ENCODE measurements at regions not wholly inside any gene's neighbourhood (a gene's known extent, or its start where the extent isn't known, plus 50 kb on each side); places are given as distances from the start of the nearest gene placed in this dataset.

GRCh38 chr6:18904681-18905080, 517.5 kb downstream of the RNF144B start (continued):
- no peak for TF ChIP-seq RERE (CRISPR knock-in tag; IDR thresholded peaks at IDR 0.05; ENCODE audit: borderline replicate concordance)
- TF ChIP-seq RB1 (IDR thresholded peaks at IDR 0.05; ENCODE audit: low read depth), result no peak
- TF ChIP-seq NFE2 (IDR thresholded peaks at IDR 0.05; ENCODE audit: low read depth), result no peak

GRCh38 chr6:18920701-18921100, 533.6 kb downstream of the RNF144B start:
- H3K4me3 ChIP-seq, result no peak overlapping the region
- ChIA-PET CTCF (ENCODE audit: low intra/inter-chr PET ratio) (no interaction called here), POLR2A (no interaction called here)
- H3K79me2 ChIP-seq (ENCODE audit: control insufficient read depth, insufficient read depth, low read length), result no peaks in the 10 kb centered on the region
- no peaks in the 10 kb centered on the region for H4K20me1 ChIP-seq (replicated peaks; ENCODE audit: control insufficient read depth, insufficient read depth, low read length)
- H3K4me1 ChIP-seq (replicated peaks in 1 of 2; ENCODE audit: control insufficient read depth in 2 of 2, insufficient read depth in 2 of 2, low read length in 2 of 2), result no peaks in the 10 kb centered on the region
- intact Hi-C loops (cut with micrococcal nuclease) (no loop called here), in situ Hi-C loops (cut with MboI) (no loop called here)
- no peak overlapping the region for H2AFZ ChIP-seq (ENCODE audit: low read depth, low read length)
- no peaks in the 10 kb centered on the region for H3K36me3 ChIP-seq (ENCODE audit: control insufficient read depth, insufficient read depth, low read length)
- no TSS peak for BruUV-seq (replicated peaks)
- H3K27ac ChIP-seq (ENCODE audit: extremely low read depth, low read depth, low read length), result no peak overlapping the region
- H3K27me3 ChIP-seq (ENCODE audit: control insufficient read depth in 2 of 2, insufficient read depth in 2 of 2, low read length in 2 of 2), result no peaks in the 10 kb centered on the region
- H3K9me3 ChIP-seq (replicated peaks; ENCODE audit: control insufficient read depth, insufficient read depth, low read depth, low read length), result no peaks in the 10 kb centered on the region
- ATAC-seq (no peak), FAIRE-seq (no peak), DNase-seq (ENCODE audit: extremely low read depth in 1 of 4, low spot score in 3 of 4) (no peak)
- no peaks in the 10 kb centered on the region for H3K9me1 ChIP-seq (ENCODE audit: control insufficient read depth, insufficient read depth, low read length)
- WGBS (ENCODE audit: insufficient coverage, low coverage, missing lambda C conversion rate), result 0% methylated on average over 3 of the region's 3 CpGs
- H3K4me2 ChIP-seq (ENCODE audit: insufficient read depth, low read length), result no peak overlapping the region
- no peak overlapping the region for H3K9ac ChIP-seq (ENCODE audit: insufficient read depth in 1 of 2, low read depth in 2 of 2, low read length in 2 of 2)
- TF ChIP-seq SIN3A (IDR thresholded peaks at IDR 0.05; ENCODE audit: borderline replicate concordance in 2 of 2, control insufficient read depth in 1 of 2, low read depth in 2 of 2, low read length in 2 of 2) (no peak), EZH2 (IDR thresholded peaks at IDR 0.05; ENCODE audit: borderline replicate concordance, low read depth, low read length) (no peak), MAZ (CRISPR knock-in tag; conservative IDR thresholded peaks at IDR 0.05 in 1 of 2, IDR thresholded peaks at IDR 0.05 in 1 of 2) (no peak), FOXK1 (CRISPR knock-in tag; IDR thresholded peaks at IDR 0.05; ENCODE audit: borderline replicate concordance) (no peak), POLR2G (IDR thresholded peaks at IDR 0.05; ENCODE audit: low read depth, low read length) (no peak), RAD21 (CRISPR knock-in tag; conservative IDR thresholded peaks at IDR 0.05 in 1 of 2, IDR thresholded peaks at IDR 0.05 in 1 of 2) (no peak), ELK1 (CRISPR knock-in tag; IDR thresholded peaks at IDR 0.05) (no peak), ZNF277 (CRISPR knock-in tag; IDR thresholded peaks at IDR 0.05; ENCODE audit: borderline replicate concordance) (no peak), DPF2 (IDR thresholded peaks at IDR 0.05) (no peak)
